GM21717 (cell line): ENCODE measurements at regions not wholly inside any gene's neighbourhood (a gene's known extent, or its start where the extent isn't known, plus 50 kb on each side); places are given as distances from the start of the nearest gene placed in this dataset.
"Not testable (repeated sequence)": the region's sequence is repeated elsewhere in the genome, so short reads cannot be mapped to it uniquely, and the experiment has no call there.

Experiments
- ATAC-seq: cut with Tn5 transposase; IDR thresholded peaks from one replicate; pipeline ENCODE4 v1.9.1; 2021; ENCODE audit warnings: mild to moderate bottlenecking, moderate library complexity; ENCODE audit not compliant: unreplicated experiment

GRCh38 chr9:83140061-83140460 is 77.1 kb upstream of the RASEF start:
- ATAC-seq = no peak

- no peak for ATAC-seq
Observed at GRCh38 chr9:83138422-83139135, 75.6 kb upstream of the RASEF start.

DNA sequence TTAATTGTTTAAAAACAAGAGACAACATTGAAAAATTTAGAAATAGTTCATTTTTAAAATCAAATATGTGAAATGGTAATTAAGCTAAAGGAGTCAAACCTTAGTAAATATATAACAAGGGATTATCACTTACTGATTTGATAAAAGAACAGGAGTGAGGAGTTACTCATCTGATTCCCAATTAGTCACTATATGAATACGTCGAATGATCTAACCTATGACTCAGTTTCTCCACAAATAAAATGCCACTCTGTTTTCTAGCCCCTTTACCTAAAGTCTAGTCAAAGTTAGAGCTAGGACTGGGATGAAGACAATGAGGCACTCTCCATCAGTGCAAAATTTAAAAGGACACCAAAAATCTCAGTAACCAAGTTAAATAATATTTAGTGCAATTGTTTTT is 70.4 kb upstream of the RASEF start:
- no peak for ATAC-seq

GRCh38 chr9:83132768-83133167 is 69.8 kb upstream of the RASEF start:
- no peak for ATAC-seq

GRCh38 chr9:83130541-83130940 is 67.6 kb upstream of the RASEF start:
- ATAC-seq = no peak

DNA sequence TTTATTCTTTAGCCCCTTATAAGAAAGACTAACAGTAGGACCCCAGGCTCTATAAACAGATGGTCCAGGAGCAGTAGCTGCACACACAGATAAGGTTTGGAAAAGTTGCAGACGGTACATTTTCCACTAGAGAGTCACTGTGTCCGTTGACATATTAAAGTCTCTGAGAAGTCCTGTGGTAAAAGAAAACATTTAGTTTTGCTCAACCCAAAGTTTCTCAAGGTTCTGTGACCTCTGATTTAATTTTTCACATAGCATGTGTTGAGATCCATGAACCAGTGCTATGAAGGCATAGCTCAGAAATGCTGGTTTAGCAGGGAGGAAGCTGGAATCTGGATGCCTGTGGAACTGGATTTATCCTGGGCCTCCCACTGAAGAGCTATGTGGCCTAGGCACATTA is 62.7 kb upstream of the RASEF start:
- no peak for ATAC-seq

GRCh38 chr9:83119873-83120272 is 56.9 kb upstream of the RASEF start:
- ATAC-seq = no peak

- ATAC-seq = no peak
Observed at GRCh38 chr9:83116026-83116425, 53.1 kb upstream of the RASEF start.

- not testable (repeated sequence) for ATAC-seq
Observed at GRCh38 chr9:83113445-83113844, 50.5 kb upstream of the RASEF start.
